ENCODE measurements at regions not wholly inside any gene's neighbourhood (a gene's known extent, or its start where the extent isn't known, plus 50 kb on each side); places are given as distances from the start of the nearest gene placed in this dataset.

- TF ChIP-seq CTCF (IDR thresholded peaks at IDR 0.05; ENCODE audit: poor library complexity), result no peak
- no peak for TF ChIP-seq EZH2 (IDR thresholded peaks at IDR 0.05; ENCODE audit: borderline replicate concordance)
- no peak for TF ChIP-seq EZH2phosphoT487 (IDR thresholded peaks at IDR 0.05; ENCODE audit: low read depth, severe bottlenecking, unreplicated experiment)
Observed at GRCh38 chr6:934686-935085, 241.7 kb upstream of the EXOC2 start.

Data from hepatocyte (in vitro differentiated cells).